ENCODE measurements at regions not wholly inside any gene's neighbourhood (a gene's known extent, or its start where the extent isn't known, plus 50 kb on each side); places are given as distances from the start of the nearest gene placed in this dataset.

- TF ChIP-seq CTCF (optimal IDR thresholded peaks at IDR 0.05 in 1 of 3, IDR thresholded peaks at IDR 0.05 in 1 of 3, conservative IDR thresholded peaks at IDR 0.05 in 1 of 3; ENCODE audit: extremely low read depth in 1 of 3, insufficient read depth in 2 of 3, low read length in 3 of 3) (no peak), EZH2 (IDR thresholded peaks at IDR 0.05; ENCODE audit: low read length) (no peak)
Observed at GRCh38 chr4:138428611-138429010, 186.5 kb upstream of the SLC7A11 start.
